IMR-90 (cell line): ENCODE measurements at regions not wholly inside any gene's neighbourhood (a gene's known extent, or its start where the extent isn't known, plus 50 kb on each side); places are given as distances from the start of the nearest gene placed in this dataset.
"Not testable (repeated sequence)": the region's sequence is repeated elsewhere in the genome, so short reads cannot be mapped to it uniquely, and the experiment has no call there.

ENCODE experiments used
- ATAC-seq: fragments of 200-7000 bp; cut with Tn5 transposase; 2 replicates; pipeline ENCODE4 v1.9.1; 2020; ENCODE audit warnings: low read depth, mild to moderate bottlenecking, moderate library complexity
- BruUV-seq: library from RNA; stranded (reverse); fragments of 400-500 nt; replicated peaks from 2 replicates; lab custom pipeline; 2021; lab: Mats Ljungman, UMichigan
- CTCF ChIA-PET: fragments of 300-600 bp; formaldehyde crosslinking; extraction: SDS; loops from one replicate; lab custom pipeline; 2021; ENCODE audit warnings: antibody characterized with exemption; lab: Yijun Ruan, JAX
- POLR2A ChIA-PET: fragments of 300-600 bp; sonication (Branson Sonifier 250); formaldehyde crosslinking; loops from one replicate; lab custom pipeline; 2022; ENCODE audit warnings: antibody characterized with exemption; ENCODE audit not compliant: unreplicated experiment; lab: Charles Lee
- DNase-seq: peaks from one replicate; pipeline ENCODE4 v3.0.0; 2013
- H2AFZ ChIP-seq: replicated peaks from 2 replicates; pipeline ENCODE3; 2013; ENCODE audit warnings: low read length, mild to moderate bottlenecking; ENCODE audit not compliant: poor library complexity
- H2AK5ac ChIP-seq: 2 replicates; pipeline ENCODE4 v1.6.1; 2013; ENCODE audit warnings: low read depth, low read length, inconsistent platforms
- H2AK9ac ChIP-seq: replicated peaks from 2 replicates; pipeline ENCODE3; 2013; ENCODE audit warnings: mild to moderate bottlenecking, low read depth, low read length, moderate library complexity; ENCODE audit not compliant: poor library complexity
- H2BK120ac ChIP-seq: 2 replicates; pipeline ENCODE4 v1.6.1; 2013; ENCODE audit warnings: low read depth, low read length, inconsistent platforms
- H2BK15ac ChIP-seq: 3 replicates; pipeline ENCODE4 v1.6.1; 2013; ENCODE audit warnings: low read depth, low read length, inconsistent platforms
- H2BK20ac ChIP-seq: 2 replicates; pipeline ENCODE4 v1.6.1; 2013; ENCODE audit warnings: low read depth, mild to moderate bottlenecking, inconsistent platforms, low read length, moderate library complexity
- H2BK5ac ChIP-seq: 2 replicates; pipeline ENCODE4 v1.6.1; 2013; ENCODE audit warnings: mild to moderate bottlenecking, low read depth, low read length, inconsistent platforms; ENCODE audit not compliant: poor library complexity, severe bottlenecking
- H3K14ac ChIP-seq: replicated peaks from 2 replicates; pipeline ENCODE4 v1.6.1; 2013; ENCODE audit warnings: low read depth, low read length, inconsistent platforms
- H3K18ac ChIP-seq: 2 replicates; pipeline ENCODE4 v1.6.1; 2013; ENCODE audit warnings: low read depth, low read length, control low read depth
- H3K23ac ChIP-seq: 2 replicates; pipeline ENCODE4 v1.6.1; 2013; ENCODE audit warnings: low read depth, low read length, inconsistent platforms
- H3K27ac ChIP-seq: 2 replicates; pipeline ENCODE4 v1.5.1; 2013; ENCODE audit warnings: mild to moderate bottlenecking, control low read depth, low read length; ENCODE audit not compliant: insufficient read depth
- H3K27me3 ChIP-seq: 2 replicates; pipeline ENCODE4 v1.6.1; 2013; ENCODE audit warnings: low read length; ENCODE audit not compliant: control insufficient read depth, insufficient read depth
- H3K36me3 ChIP-seq: 2 replicates; pipeline ENCODE4 v1.6.1; 2013; ENCODE audit warnings: low read length, mixed read lengths; ENCODE audit not compliant: control insufficient read depth, insufficient read depth
- H3K4ac ChIP-seq: 2 replicates; pipeline ENCODE4 v1.6.1; 2013; ENCODE audit warnings: low read depth, low read length, inconsistent platforms
- H3K4me1 ChIP-seq: 2 replicates; pipeline ENCODE4 v1.6.1; 2013; ENCODE audit warnings: low read length, mixed read lengths; ENCODE audit not compliant: control insufficient read depth, insufficient read depth
- H3K4me2 ChIP-seq: 2 replicates; pipeline ENCODE4 v1.6.1; 2013; ENCODE audit warnings: low read depth, mild to moderate bottlenecking, control low read depth, low read length, moderate library complexity
- H3K4me3 ChIP-seq: 2 replicates; pipeline ENCODE4 v1.5.1; 2013; ENCODE audit warnings: low read depth, mild to moderate bottlenecking, control low read depth, low read length, moderate library complexity; ENCODE audit not compliant: insufficient read depth
- H3K56ac ChIP-seq: 2 replicates; pipeline ENCODE4 v1.6.1; 2013; ENCODE audit warnings: low read length, inconsistent platforms; ENCODE audit not compliant: insufficient read depth; ENCODE audit errors: extremely low read depth
- H3K79me1 ChIP-seq, 2 experiments: 2 replicates each; pipeline ENCODE4 v1.6.1; 2013; ENCODE audit warnings: low read length in 2 of 2, inconsistent platforms in 1 of 2, low read depth in 1 of 2
- H3K9ac ChIP-seq: 2 replicates; pipeline ENCODE4 v1.6.1; 2013; ENCODE audit warnings: low read depth, low read length, control low read depth
- H3K9me1 ChIP-seq: 2 replicates; pipeline ENCODE4 v1.6.1; 2013; ENCODE audit warnings: low read length, inconsistent platforms; ENCODE audit not compliant: insufficient read depth
- H3K9me3 ChIP-seq: 2 replicates; pipeline ENCODE4 v1.6.1; 2013; ENCODE audit warnings: low read length; ENCODE audit not compliant: control insufficient read depth, insufficient read depth
- H4K20me1 ChIP-seq: 2 replicates; pipeline ENCODE4 v1.6.1; 2013; ENCODE audit warnings: low read length, inconsistent platforms; ENCODE audit not compliant: insufficient read depth
- H4K5ac ChIP-seq: 2 replicates; pipeline ENCODE4 v1.6.1; 2013; ENCODE audit warnings: mild to moderate bottlenecking, low read depth, low read length, control low read depth
- H4K8ac ChIP-seq, 2 experiments: 2 replicates each; pipeline ENCODE4 v1.6.1; 2013; ENCODE audit warnings: low read depth in 2 of 2, low read length in 2 of 2, control low read depth in 1 of 2, inconsistent platforms in 1 of 2
- H4K91ac ChIP-seq: 2 replicates; pipeline ENCODE4 v1.6.1; 2013; ENCODE audit warnings: low read depth, low read length, inconsistent platforms; ENCODE audit not compliant: insufficient read depth
- BHLHE40 ChIP-seq: fragments of 150-350 bp; IDR thresholded peaks from 2 replicates; pipeline ENCODE4 v1.6.1; 2016; ENCODE audit warnings: mild to moderate bottlenecking, low read depth, low read length
- MAFK ChIP-seq: IDR thresholded peaks from 2 replicates; pipeline ENCODE4 v1.6.1; 2012; ENCODE audit warnings: low read depth, low read length, improper control_type of control experiment
- POLR2A ChIP-seq: IDR thresholded peaks from 2 replicates; pipeline ENCODE4 v1.6.1; 2012; ENCODE audit warnings: mild to moderate bottlenecking, low read depth, low read length
- WGBS, 2 experiments: methylation state at CpG; one replicate each; pipeline versions ENCODE4 v1.1.5 to v1.1.7; 2013; ENCODE audit warnings: missing lambda C conversion rate in 2 of 2; ENCODE audit not compliant: insufficient read length in 1 of 2; ENCODE audit errors: extremely low coverage in 2 of 2; 5-methylcytosine and 5-hydroxymethylcytosine counted together
- dilution Hi-C: fragments of 300-500 bp; cut with HindIII; formaldehyde crosslinking; loops from one replicate; pipeline ENCODE4 v1.14.3; 2018; ENCODE audit warnings: low sequenced_read_pairs; ENCODE audit not compliant: unreplicated experiment
- in situ Hi-C: fragments of 300-500 bp; cut with MboI; formaldehyde crosslinking; loops from 3 replicates; pipeline ENCODE4 v1.14.3; 2019; ENCODE audit warnings: low sequenced_read_pairs, inconsistent platforms, mixed read lengths
- intact Hi-C: fragments of 100-400 bp; cut with micrococcal nuclease; formaldehyde crosslinking; loops from 2 replicates; pipeline ENCODE4 v1.10.0; 2022
- TF ChIP-seq, protein P1 (sequence below): fragments of 150-350 bp; IDR thresholded peaks from 2 replicates; pipeline ENCODE4 v1.6.1; 2017; ENCODE audit warnings: mild to moderate bottlenecking, antibody characterized with exemption, low read length, low read depth

- H3K23ac ChIP-seq = no peak overlapping the region
- TF ChIP-seq MAFK (no peak), POLR2A (no peak), BHLHE40 (no peak)
- TF ChIP-seq, protein P1, sequence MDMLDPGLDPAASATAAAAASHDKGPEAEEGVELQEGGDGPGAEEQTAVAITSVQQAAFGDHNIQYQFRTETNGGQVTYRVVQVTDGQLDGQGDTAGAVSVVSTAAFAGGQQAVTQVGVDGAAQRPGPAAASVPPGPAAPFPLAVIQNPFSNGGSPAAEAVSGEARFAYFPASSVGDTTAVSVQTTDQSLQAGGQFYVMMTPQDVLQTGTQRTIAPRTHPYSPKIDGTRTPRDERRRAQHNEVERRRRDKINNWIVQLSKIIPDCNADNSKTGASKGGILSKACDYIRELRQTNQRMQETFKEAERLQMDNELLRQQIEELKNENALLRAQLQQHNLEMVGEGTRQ = no peak
- no peak overlapping the region for H3K4me3 ChIP-seq
- H4K20me1 ChIP-seq = no peaks in the 10 kb centered on the region
- no peak overlapping the region for H3K56ac ChIP-seq
- H3K9me3 ChIP-seq = peaks cover 27% of the 10 kb centered on the region
- H3K9me1 ChIP-seq = no peaks in the 10 kb centered on the region
- no peak overlapping the region for H4K5ac ChIP-seq
- H3K4ac ChIP-seq = no peak overlapping the region
- no peak overlapping the region for H3K18ac ChIP-seq
- no peak overlapping the region for H2AK5ac ChIP-seq
- H2AK9ac ChIP-seq = no peak overlapping the region
- no peak overlapping the region for H2BK20ac ChIP-seq
- H2BK120ac ChIP-seq = no peak overlapping the region
- ChIA-PET POLR2A (no interaction called here), CTCF (no interaction called here)
- dilution Hi-C loops (no loop called here), in situ Hi-C loops (no loop called here), intact Hi-C loops (no loop called here)
- H4K91ac ChIP-seq = no peak overlapping the region
- DNase-seq (no peak), ATAC-seq (no peak)
- no peak overlapping the region for H4K8ac ChIP-seq
- H2BK15ac ChIP-seq = no peak overlapping the region
- BruUV-seq = no TSS peak
- no peaks in the 10 kb centered on the region for H3K79me1 ChIP-seq
- H3K14ac ChIP-seq = no peak overlapping the region
- H2BK5ac ChIP-seq = peak overlapping the region; percentile 33
- 6 to 100% methylated on average over 1 of the region's 1 CpG for WGBS, 2 experiments
- no peak overlapping the region for H2AFZ ChIP-seq
- H3K9ac ChIP-seq = no peak overlapping the region
- no peaks in the 10 kb centered on the region for H3K27me3 ChIP-seq
- H3K4me2 ChIP-seq = no peak overlapping the region
- H3K27ac ChIP-seq = no peak overlapping the region
- no peaks in the 10 kb centered on the region for H3K4me1 ChIP-seq
- no peaks in the 10 kb centered on the region for H3K36me3 ChIP-seq
Observed at GRCh38 chr1:5678759-5679158, 313.5 kb downstream of the NPHP4 start.

GRCh38 chr1:5672355-5672754 is 319.9 kb downstream of the NPHP4 start:
- peaks cover 35% of the 10 kb centered on the region for H3K9me3 ChIP-seq
- not testable (repeated sequence) for H2BK15ac ChIP-seq

More at GRCh38 chr1:5672355-5672754, 319.9 kb downstream of the NPHP4 start:
- H4K8ac ChIP-seq, in situ Hi-C loops, H3K14ac ChIP-seq, H3K4me3 ChIP-seq, H2AFZ ChIP-seq, H3K4me1 ChIP-seq, H2BK120ac ChIP-seq, H3K9ac ChIP-seq, CTCF ChIA-PET, H3K18ac ChIP-seq, H3K27ac ChIP-seq, H3K4me2 ChIP-seq, H4K5ac ChIP-seq, H3K4ac ChIP-seq, POLR2A ChIA-PET, dilution Hi-C loops, H3K56ac ChIP-seq, H4K91ac ChIP-seq, H2AK9ac ChIP-seq, H2AK5ac ChIP-seq, H4K20me1 ChIP-seq, BruUV-seq, H3K27me3 ChIP-seq, H3K79me1 ChIP-seq, DNase-seq, H2BK20ac ChIP-seq, H3K36me3 ChIP-seq, intact Hi-C loops, H3K9me1 ChIP-seq, H3K23ac ChIP-seq, H2BK5ac ChIP-seq, ATAC-seq: not testable (repeated sequence)
- 17% methylated on average over 3 of the region's 5 CpGs; no CpG with 5 or more reads in 1 of the 2 experiments for WGBS, 2 experiments
